ENCODE measurements at regions not wholly inside any gene's neighbourhood (a gene's known extent, or its start where the extent isn't known, plus 50 kb on each side); places are given as distances from the start of the nearest gene placed in this dataset.

DNA sequence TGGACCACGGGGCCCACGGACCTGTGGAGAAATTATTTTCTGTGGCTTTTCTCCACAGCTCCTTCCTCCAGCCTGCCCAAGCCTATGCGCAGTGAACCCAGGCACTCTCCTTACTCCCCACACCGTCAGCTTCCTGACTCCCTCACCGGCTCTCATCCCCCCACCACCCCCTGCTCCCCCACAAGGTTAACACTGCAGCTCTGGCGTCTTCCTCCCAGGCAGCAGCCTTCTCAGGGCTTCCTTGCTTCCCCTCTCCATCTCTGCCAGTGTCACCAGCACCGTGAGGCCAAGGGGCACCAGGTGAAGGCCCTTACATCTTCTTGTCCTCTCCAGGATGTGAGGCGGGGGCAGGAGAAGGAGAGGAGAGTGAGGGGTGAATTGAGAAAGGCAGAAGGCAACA lies 168.3 kb upstream of the TLE3 start:
- TF ChIP-seq, protein P1, sequence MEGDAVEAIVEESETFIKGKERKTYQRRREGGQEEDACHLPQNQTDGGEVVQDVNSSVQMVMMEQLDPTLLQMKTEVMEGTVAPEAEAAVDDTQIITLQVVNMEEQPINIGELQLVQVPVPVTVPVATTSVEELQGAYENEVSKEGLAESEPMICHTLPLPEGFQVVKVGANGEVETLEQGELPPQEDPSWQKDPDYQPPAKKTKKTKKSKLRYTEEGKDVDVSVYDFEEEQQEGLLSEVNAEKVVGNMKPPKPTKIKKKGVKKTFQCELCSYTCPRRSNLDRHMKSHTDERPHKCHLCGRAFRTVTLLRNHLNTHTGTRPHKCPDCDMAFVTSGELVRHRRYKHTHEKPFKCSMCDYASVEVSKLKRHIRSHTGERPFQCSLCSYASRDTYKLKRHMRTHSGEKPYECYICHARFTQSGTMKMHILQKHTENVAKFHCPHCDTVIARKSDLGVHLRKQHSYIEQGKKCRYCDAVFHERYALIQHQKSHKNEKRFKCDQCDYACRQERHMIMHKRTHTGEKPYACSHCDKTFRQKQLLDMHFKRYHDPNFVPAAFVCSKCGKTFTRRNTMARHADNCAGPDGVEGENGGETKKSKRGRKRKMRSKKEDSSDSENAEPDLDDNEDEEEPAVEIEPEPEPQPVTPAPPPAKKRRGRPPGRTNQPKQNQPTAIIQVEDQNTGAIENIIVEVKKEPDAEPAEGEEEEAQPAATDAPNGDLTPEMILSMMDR (IDR thresholded peaks at IDR 0.05 in 2 of 3, conservative IDR thresholded peaks at IDR 0.05 in 1 of 3; ENCODE audit: borderline replicate concordance in 1 of 3, insufficient read depth in 1 of 3, low read depth in 2 of 3, low read length in 2 of 3): no peak
- TF ChIP-seq YY1 (IDR thresholded peaks at IDR 0.05; ENCODE audit: extremely low read depth, insufficient replicate concordance, low read depth, low read length): no peak
- no peak for TF ChIP-seq EZH2 (IDR thresholded peaks at IDR 0.05)
- no peak for TF ChIP-seq SP1 (IDR thresholded peaks at IDR 0.05; ENCODE audit: low read depth)
- no peak for TF ChIP-seq CBX3 (IDR thresholded peaks at IDR 0.05; ENCODE audit: low read depth)
- no peak for TF ChIP-seq JUND (IDR thresholded peaks at IDR 0.05)
- no peak for TF ChIP-seq POLR2A (IDR thresholded peaks at IDR 0.05; ENCODE audit: borderline replicate concordance, extremely low read depth, insufficient read depth, insufficient read length)
